ENCODE measurements at regions not wholly inside any gene's neighbourhood (a gene's known extent, or its start where the extent isn't known, plus 50 kb on each side); places are given as distances from the start of the nearest gene placed in this dataset.

DNA sequence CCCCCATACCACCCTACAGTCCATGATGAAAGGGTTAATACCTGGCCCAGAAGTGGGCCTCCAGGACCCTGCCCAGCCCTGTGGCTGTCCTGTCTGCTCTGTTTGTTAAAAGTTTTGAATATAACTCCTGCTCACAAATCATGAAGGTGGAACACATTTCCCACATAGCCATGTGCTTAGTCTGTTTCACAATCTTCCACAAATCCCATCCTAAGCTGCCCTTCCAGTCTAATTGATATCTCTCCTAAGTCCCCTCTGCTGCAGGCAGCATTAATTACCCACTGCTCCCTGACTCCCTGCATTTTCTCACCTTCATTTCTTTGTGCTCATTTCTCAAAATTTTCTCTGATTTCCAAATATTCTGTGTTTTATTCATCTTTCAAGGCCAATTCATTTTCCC, 142.6 kb downstream of the AASDH start:
- DNase-seq (ENCODE audit: extremely low read depth, low read depth) = no peak
- TF ChIP-seq, protein P1, sequence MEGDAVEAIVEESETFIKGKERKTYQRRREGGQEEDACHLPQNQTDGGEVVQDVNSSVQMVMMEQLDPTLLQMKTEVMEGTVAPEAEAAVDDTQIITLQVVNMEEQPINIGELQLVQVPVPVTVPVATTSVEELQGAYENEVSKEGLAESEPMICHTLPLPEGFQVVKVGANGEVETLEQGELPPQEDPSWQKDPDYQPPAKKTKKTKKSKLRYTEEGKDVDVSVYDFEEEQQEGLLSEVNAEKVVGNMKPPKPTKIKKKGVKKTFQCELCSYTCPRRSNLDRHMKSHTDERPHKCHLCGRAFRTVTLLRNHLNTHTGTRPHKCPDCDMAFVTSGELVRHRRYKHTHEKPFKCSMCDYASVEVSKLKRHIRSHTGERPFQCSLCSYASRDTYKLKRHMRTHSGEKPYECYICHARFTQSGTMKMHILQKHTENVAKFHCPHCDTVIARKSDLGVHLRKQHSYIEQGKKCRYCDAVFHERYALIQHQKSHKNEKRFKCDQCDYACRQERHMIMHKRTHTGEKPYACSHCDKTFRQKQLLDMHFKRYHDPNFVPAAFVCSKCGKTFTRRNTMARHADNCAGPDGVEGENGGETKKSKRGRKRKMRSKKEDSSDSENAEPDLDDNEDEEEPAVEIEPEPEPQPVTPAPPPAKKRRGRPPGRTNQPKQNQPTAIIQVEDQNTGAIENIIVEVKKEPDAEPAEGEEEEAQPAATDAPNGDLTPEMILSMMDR (IDR thresholded peaks at IDR 0.05; ENCODE audit: low read depth, low read length) = no peak

DNA sequence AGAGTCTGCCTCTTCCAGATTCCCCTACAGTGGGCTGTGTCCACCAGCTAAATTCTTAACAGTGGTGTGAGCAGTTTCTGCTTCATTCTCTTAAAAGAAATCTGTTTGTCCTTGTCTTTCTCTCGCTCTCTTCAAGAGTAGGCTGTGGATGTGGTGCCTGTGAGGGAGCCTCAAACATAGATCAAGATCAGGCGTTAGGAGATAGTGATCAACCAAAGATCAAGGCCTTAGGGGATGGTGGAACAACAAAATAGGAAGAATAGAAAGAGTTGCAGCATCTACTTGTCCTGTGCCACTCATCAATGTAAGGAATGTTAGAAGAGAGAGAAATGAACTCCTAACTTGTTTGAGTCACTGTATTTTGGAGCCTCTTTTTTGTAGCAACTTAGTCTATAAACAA, 144.2 kb downstream of the AASDH start:
- DNase-seq (ENCODE audit: extremely low read depth, low read depth) = no peak

DNA sequence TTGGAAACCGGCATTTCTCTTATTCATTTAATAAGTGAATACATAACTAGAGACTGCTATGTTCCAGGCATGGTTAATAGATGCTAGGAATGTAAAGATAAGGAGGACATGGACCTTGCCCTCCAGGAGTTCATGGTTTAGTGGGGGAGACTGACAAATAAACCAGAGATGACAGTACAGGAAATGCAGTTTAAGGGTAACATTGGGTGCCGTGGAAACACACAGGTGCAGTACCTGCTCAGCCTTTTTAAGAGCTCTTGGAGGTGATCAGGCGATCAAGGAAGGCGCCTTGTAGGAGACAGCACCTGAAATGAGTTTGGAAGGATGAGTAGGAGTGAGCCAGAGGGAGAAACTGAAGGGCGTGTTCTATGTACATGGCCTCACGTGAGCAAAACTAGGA, 145.8 kb downstream of the AASDH start:
- TF ChIP-seq, protein P1 (IDR thresholded peaks at IDR 0.05; ENCODE audit: low read depth, low read length) = no peak

More for the DNA sequence above, 144.2 kb downstream of the AASDH start:
- TF ChIP-seq, protein P1 (IDR thresholded peaks at IDR 0.05; ENCODE audit: low read depth, low read length) = no peak

DNA sequence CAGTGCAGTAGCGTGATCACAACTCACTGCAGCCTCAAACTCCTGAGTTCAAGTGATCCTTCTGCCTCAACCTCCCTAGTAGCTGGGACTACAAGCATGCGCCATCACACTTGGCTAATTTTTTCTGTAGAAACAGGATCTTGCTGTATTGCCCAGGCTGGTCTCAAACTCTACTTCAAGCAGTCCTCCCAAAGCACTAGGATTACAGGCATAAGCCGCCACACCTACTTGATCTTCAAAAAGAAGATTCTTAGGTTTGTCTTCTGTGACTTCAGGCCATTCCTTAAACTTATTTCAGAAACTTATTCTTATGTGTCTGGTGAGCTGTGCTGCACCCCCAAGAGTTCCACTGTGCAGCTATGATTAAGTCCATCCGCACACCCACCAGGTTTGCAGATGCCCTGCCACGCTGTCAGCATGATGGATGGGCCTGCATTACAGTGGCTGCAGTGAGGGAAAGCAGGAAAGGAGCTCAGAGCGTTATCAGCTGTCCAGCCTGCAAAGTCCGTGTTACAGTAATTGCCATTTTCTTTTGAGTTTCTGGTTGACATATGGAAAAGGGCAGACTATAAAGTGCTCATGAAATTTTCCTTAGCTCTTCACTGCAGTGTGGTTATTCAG, 146.6 kb downstream of the AASDH start:
- DNase-seq (ENCODE audit: extremely low read depth, low read depth) = no peak
- TF ChIP-seq, protein P1 (IDR thresholded peaks at IDR 0.05; ENCODE audit: low read depth, low read length) = no peak

More for the DNA sequence above, 145.8 kb downstream of the AASDH start:
- DNase-seq (ENCODE audit: extremely low read depth, low read depth) = no peak

DNA sequence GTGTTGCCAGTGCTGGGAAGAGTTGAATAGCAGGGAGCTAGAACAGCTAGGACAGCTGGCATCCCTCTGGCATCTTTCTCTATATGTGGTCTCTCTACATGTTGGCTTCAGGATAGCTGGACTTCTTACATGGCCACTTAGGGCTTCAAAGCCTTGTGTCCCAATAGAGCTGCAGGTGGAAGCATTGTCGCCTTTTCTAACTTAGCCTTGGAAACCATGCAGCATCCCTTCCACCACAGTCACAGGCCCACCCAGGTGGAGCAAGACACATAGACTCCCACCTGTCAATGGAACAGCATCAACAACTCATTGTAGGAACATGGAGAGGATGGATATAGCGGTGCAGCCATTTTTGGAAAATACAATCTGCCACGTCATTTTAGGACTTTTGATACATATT, 149.0 kb downstream of the AASDH start:
- TF ChIP-seq, protein P1 (IDR thresholded peaks at IDR 0.05; ENCODE audit: low read depth, low read length) = no peak
- no peak for DNase-seq (ENCODE audit: extremely low read depth, low read depth)

- TF ChIP-seq, protein P1 (IDR thresholded peaks at IDR 0.05; ENCODE audit: low read depth, low read length) = no peak
- DNase-seq (ENCODE audit: extremely low read depth, low read depth) = no peak
These were observed 151.6 kb downstream of the AASDH start for GRCh38 chr4:56235725-56236124.

GRCh38 chr4:56235011-56235410, 152.3 kb downstream of the AASDH start:
- TF ChIP-seq, protein P1 (IDR thresholded peaks at IDR 0.05; ENCODE audit: low read depth, low read length) = no peak
- DNase-seq (ENCODE audit: extremely low read depth, low read depth) = no peak

Measured in AG09319 (cell line).